Frontal cortex (tissue), 3 donors: ENCODE measurements at regions not wholly inside any gene's neighbourhood (a gene's known extent, or its start where the extent isn't known, plus 50 kb on each side); places are given as distances from the start of the nearest gene placed in this dataset.
A peak's percentile ranks its signal among the peaks of the same experiment; 100 is the strongest.
"Not testable (repeated sequence)": the region's sequence is repeated elsewhere in the genome, so short reads cannot be mapped to it uniquely, and the experiment has no call there.

Experiments used
- DNase-seq, 2 donors: peaks; one replicate each; pipeline ENCODE4 v3.0.0; 2012; ENCODE audit warnings: low spot score in 2 of 2
- FAIRE-seq: peaks from 2 replicates; lab custom pipeline; 2012; peaks lifted over from hg19 to GRCh38; lab: Jason Lieb, UNC
- donor health status: control.
- donor health status: control.
- donor health status: control.

DNA sequence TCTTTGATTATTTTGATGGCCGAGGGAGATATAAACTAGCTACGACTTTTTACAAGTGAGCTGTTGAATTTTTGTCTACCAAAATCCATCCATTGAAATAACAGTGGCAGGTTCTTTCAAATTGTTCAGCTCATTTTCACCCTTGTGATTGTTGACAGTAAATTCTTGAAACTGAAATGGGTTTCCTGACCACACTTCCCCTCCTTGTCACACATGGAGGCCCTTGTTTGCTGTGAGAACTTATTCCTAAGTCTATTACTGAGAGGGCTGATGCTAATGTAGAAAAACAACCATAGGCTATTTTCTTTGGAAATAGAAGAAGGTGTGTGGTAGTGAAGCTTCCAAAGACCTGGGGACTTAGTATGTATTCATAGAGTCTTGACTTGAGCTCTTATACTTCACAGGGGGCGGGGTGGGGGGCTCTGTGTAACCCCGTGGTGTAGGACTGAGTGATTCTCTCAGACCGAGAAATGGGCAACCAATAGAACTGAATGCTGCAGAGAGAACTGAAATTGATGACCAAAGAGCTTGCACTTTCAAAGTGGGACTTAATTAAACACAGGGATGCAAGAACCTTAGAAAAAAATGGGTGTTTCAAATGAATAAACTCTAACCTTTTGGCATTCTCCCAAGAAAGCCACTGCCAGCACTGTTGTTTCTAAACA lies 718.9 kb downstream of the CCSER2 start:
- DNase-seq, result no peak
- FAIRE-seq, result no peak

DNA sequence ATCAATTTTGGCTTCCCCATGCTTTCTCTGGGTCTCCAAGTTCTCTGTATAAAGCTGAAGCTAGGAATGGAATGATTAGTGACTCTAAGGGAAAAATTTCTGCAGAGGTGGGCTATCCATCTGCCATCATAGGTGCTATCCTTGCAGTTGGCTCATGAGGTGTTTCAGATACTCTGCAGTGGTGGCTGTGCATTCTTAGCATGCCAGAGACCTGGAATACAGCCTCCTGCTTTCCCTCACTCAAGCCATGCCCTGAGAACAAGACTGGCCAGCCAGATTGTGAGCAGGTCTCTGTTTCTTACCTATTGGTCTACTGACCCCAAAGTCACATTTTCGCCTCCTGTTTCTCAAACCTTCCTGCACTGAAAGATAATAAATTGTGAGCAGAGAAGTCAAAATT lies 719.6 kb downstream of the CCSER2 start:
- FAIRE-seq (no peak), DNase-seq (no peak)

GRCh38 chr10:85048644-85049043 lies 720.3 kb downstream of the CCSER2 start:
- DNase-seq (no peak), FAIRE-seq (no peak)

- no peak for DNase-seq
- no peak for FAIRE-seq
Observed at GRCh38 chr10:85060944-85061343, 732.6 kb downstream of the CCSER2 start.

GRCh38 chr10:85061401-85061800 lies 733.0 kb downstream of the CCSER2 start:
- FAIRE-seq, result no peak
- DNase-seq, result no peak

GRCh38 chr10:85067955-85068354 lies 739.6 kb downstream of the CCSER2 start:
- DNase-seq (no peak), FAIRE-seq (no peak)

GRCh38 chr10:85080934-85081333 lies 752.5 kb downstream of the CCSER2 start:
- DNase-seq (no peak), FAIRE-seq (no peak)

DNA sequence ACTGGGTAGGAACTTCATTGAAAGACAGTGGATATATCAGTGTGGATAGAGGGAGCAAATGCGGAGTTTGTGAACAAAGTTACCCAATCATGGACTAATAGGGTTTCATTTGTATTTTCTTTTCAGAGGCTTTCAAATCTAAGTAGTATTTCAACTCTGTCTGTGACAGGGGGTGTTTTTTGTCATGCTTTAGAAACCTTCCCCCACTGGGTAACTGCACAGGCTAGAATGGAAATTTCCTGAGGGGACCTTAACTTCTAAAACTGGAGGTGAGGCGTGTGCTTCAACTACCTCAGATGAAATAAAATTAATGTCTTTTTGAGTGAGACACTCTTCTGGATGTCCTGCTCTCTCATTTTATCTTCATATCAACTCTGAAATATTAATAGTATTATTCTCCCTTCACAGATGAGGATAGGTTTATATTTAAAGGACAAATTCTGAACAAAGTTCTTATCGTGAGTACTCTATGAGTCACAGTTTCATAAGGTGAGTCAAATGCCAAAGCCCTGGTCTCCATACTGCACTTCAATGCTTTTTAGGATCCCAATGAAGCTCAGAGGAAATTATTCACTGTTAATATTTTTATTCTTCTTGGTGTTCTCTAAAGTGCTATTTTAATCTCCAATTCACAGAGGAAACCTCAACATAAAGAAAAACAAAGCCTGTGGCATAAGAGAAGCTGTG lies 770.6 kb downstream of the CCSER2 start:
- no peak for DNase-seq
- no peak for FAIRE-seq

DNA sequence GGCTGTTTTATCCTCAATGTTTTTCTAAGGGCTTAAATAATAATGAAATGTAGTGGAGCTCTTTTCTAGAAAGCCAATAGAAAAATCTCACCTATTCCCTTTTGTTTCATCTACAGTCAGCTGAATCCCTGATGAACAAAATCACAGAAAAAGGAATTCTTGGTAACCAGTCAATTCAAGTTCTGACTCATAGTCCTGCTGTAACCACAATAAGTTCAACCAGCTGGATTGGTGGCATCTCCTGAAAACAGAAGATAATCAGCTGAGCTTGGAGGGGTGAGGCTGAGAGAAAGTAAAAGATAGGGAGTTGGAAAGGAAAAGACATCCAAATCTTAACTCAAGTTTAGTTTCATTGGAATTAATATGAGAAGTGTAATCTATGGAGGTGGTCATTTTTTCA lies 772.1 kb downstream of the CCSER2 start:
- FAIRE-seq (no peak), DNase-seq (no peak)

GRCh38 chr10:85105614-85106255 lies 777.3 kb downstream of the CCSER2 start:
- DNase-seq, result no peak
- FAIRE-seq, result no peak

GRCh38 chr10:85111271-85111670 lies 782.9 kb downstream of the CCSER2 start:
- no peak for DNase-seq
- FAIRE-seq, result no peak

DNA sequence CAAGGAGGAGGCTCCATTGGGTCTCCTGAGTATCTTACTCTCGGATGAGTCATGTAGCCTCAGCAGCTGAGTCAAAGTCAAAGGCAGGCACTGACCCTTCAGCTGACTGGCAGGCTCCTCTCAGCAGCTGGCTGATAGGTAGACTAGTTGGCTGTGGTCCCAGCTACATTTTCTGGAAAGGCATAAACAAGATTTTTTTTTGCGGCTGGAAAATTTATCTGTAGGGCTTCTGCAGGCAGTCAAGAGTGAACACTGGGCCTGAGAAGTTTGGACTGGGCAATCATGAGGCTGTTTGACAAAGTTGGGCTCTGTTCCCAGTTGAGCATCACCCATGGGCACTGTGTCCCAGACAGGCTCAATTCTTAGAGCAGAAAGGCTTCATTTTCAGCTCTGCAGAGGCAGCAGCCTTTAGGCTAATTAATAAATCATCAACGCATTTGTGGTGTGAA lies 796.2 kb downstream of the CCSER2 start:
- peak; percentile 12 to 19 for DNase-seq
- FAIRE-seq, result peak; percentile 15

DNA sequence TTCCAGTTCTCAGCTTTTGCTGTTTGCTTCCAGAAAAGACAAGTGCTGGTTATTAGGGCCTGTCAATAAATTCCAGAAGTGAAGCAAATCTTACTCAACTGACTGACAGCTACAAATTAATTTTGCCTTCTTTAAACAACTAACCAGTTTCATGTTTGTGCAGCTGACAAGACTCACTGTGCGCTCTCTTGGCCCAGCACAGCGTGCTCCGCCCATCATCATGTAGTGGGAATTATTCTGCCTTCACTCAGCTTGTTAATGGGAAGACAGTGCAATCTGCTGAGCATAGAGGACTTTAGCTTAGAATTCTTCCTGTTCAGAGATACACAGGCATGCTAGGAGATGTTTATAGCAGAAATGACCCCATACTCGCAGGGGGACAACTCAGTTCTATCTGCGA lies 808.9 kb downstream of the CCSER2 start:
- DNase-seq, result no peak
- no peak for FAIRE-seq

- FAIRE-seq (no peak), DNase-seq (no peak)
Observed at GRCh38 chr10:85138046-85138445, 809.7 kb downstream of the CCSER2 start.

DNA sequence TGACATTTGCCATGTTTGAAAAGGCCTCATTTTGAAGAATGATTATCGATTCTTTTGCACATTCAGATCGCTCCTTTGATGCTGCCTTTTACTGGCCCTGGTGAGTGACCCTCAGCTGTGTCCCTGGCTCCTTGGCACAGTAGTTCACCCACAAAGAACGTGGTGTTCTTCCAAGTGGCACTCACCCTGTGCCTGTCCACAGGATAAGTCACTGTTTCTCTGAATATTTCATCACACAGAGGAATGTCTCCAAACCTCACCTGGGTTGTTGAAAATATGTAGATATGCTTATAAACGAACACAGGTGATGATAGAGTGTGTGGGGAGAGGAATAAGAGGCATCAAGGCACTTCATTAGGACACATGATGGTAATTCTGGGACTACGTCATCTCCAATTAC lies 810.7 kb downstream of the CCSER2 start:
- DNase-seq, result no peak
- FAIRE-seq, result no peak

- not testable (repeated sequence) for DNase-seq, FAIRE-seq
Observed at GRCh38 chr10:85141520-85141919, 813.1 kb downstream of the CCSER2 start.

DNA sequence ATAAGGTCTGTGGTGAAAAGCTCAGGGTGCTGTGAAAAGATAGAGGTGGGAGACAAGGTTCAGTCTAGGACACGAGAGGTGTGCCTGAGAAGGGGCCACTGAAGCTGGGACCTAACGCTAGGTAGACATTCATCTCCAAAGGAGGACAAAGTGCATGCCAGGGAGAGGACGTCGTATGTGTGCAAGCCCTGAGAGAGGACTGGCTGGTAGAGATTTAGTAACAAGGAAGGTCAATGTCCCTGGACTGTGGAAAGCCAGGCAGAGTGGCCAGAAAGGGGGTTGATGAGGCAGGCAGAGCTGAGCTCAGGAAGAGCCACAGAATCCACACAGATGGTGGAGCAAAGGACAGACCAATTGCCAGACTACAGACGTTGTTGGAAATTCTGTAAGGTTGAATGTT lies 817.6 kb downstream of the CCSER2 start:
- FAIRE-seq (no peak), DNase-seq (no peak)

- FAIRE-seq, result no peak
- DNase-seq, result no peak
Observed at GRCh38 chr10:85147346-85148250, 819.2 kb downstream of the CCSER2 start.

- FAIRE-seq (no peak), DNase-seq (no peak)
Observed at GRCh38 chr10:85148693-85149640, 820.6 kb downstream of the CCSER2 start.
